SK-N-SH (cell line): ENCODE measurements at regions not wholly inside any gene's neighbourhood (a gene's known extent, or its start where the extent isn't known, plus 50 kb on each side); places are given as distances from the start of the nearest gene placed in this dataset.

Experiments
- CTCF ChIP-seq: fragments of 200-600 bp; sonication (generic); IDR thresholded peaks from 2 replicates; pipeline ENCODE4 v1.6.1; 2017; ENCODE audit warnings: antibody characterized with exemption, mild to moderate bottlenecking, moderate library complexity
- ELF1 ChIP-seq: IDR thresholded peaks from 2 replicates; pipeline ENCODE4 v1.4.0; 2012
- EP300 ChIP-seq, 2 experiments: IDR thresholded peaks; 2 replicates each; pipeline versions ENCODE4 v1.4.0 to v1.6.1; 2012; ENCODE audit warnings: borderline replicate concordance in 1 of 2, low read depth in 1 of 2, low read length in 1 of 2
- FOXJ3 ChIP-seq: sonication (generic); formaldehyde crosslinking; IDR thresholded peaks from 2 replicates; pipeline ENCODE4 v1.5.1; 2020; ENCODE audit warnings: mild to moderate bottlenecking, missing genetic modification reagents
- GABPA ChIP-seq: IDR thresholded peaks from 2 replicates; pipeline ENCODE4 v1.4.0; 2012; ENCODE audit warnings: low read depth, mild to moderate bottlenecking
- MXI1 ChIP-seq: IDR thresholded peaks from 2 replicates; pipeline ENCODE4 v1.6.1; 2012; ENCODE audit warnings: mild to moderate bottlenecking, low read depth, low read length, improper control_type of control experiment
- NRF1 ChIP-seq: IDR thresholded peaks from 2 replicates; pipeline ENCODE4 v1.6.1; 2012; ENCODE audit warnings: low read depth, mild to moderate bottlenecking, low read length
- TAF1 ChIP-seq: IDR thresholded peaks from 2 replicates; pipeline ENCODE4 v1.6.1; 2012; ENCODE audit warnings: low read depth, mild to moderate bottlenecking, low read length, moderate library complexity, borderline replicate concordance
- TCF12 ChIP-seq: IDR thresholded peaks from 2 replicates; pipeline ENCODE4 v1.4.0; 2012
- YY1 ChIP-seq: IDR thresholded peaks from 2 replicates; pipeline ENCODE4 v1.4.0; 2012; ENCODE audit warnings: low read depth, mild to moderate bottlenecking

GRCh38 chr4:151489462-151490203, 80.7 kb downstream of the FHIP1A start:
- no peak for TF ChIP-seq CTCF
- TF ChIP-seq TAF1: no peak
- TF ChIP-seq TCF12: no peak
- no peak for TF ChIP-seq GABPA
- TF ChIP-seq EP300 (IDR thresholded peaks at IDR 0.05; ENCODE audit: borderline replicate concordance in 1 of 2, low read depth in 1 of 2, low read length in 1 of 2): no peak
- no peak for TF ChIP-seq NRF1
- TF ChIP-seq FOXJ3 (CRISPR knock-in tag): no peak
- TF ChIP-seq MXI1: no peak
- no peak for TF ChIP-seq YY1
- TF ChIP-seq ELF1: no peak
